Astrocyte (in vitro differentiated cells and primary cell): ENCODE measurements at regions not wholly inside any gene's neighbourhood (a gene's known extent, or its start where the extent isn't known, plus 50 kb on each side); places are given as distances from the start of the nearest gene placed in this dataset.
"Not testable (repeated sequence)": the region's sequence is repeated elsewhere in the genome, so short reads cannot be mapped to it uniquely, and the experiment has no call there.

Source experiments
- DNase-seq: peaks from one replicate; pipeline ENCODE4 v3.0.0-alpha.2; 2010; ENCODE audit warnings: low read depth
- FAIRE-seq: peaks from 2 replicates; lab custom pipeline; 2011; peaks lifted over from hg19 to GRCh38; lab: Jason Lieb, UNC
- H2AFZ ChIP-seq: 2 replicates; pipeline ENCODE4 v1.6.0; 2012; ENCODE audit warnings: low read depth, low read length, inconsistent platforms
- H3K27ac ChIP-seq: 2 replicates; pipeline ENCODE4 v1.5.1; 2011; ENCODE audit warnings: low read depth, low read length, inconsistent platforms
- H3K27me3 ChIP-seq: 2 replicates; pipeline ENCODE4 v1.6.0; 2011; ENCODE audit warnings: low read length, inconsistent platforms; ENCODE audit not compliant: insufficient read depth
- H3K36me3 ChIP-seq: 2 replicates; pipeline ENCODE4 v1.5.1; 2011; ENCODE audit warnings: low read length, inconsistent platforms; ENCODE audit not compliant: insufficient read depth
- H3K4me1 ChIP-seq: 2 replicates; pipeline ENCODE4 v1.5.1; 2011; ENCODE audit warnings: low read length, inconsistent platforms; ENCODE audit not compliant: insufficient read depth
- H3K4me2 ChIP-seq: 2 replicates; pipeline ENCODE4 v1.6.0; 2012; ENCODE audit warnings: low read length, inconsistent platforms
- H3K4me3 ChIP-seq: 2 replicates; pipeline ENCODE4 v1.5.1; 2011; ENCODE audit warnings: low read depth, mild to moderate bottlenecking, low read length, inconsistent platforms; ENCODE audit not compliant: insufficient read depth
- H3K79me2 ChIP-seq: 2 replicates; pipeline ENCODE4 v1.6.0; 2012; ENCODE audit warnings: mild to moderate bottlenecking, low read length, inconsistent platforms; ENCODE audit not compliant: insufficient read depth
- H3K9ac ChIP-seq: 2 replicates; pipeline ENCODE4 v1.6.0; 2012; ENCODE audit warnings: mild to moderate bottlenecking, low read length, inconsistent platforms
- H3K9me3 ChIP-seq: 2 replicates; pipeline ENCODE4 v1.5.1; 2012; ENCODE audit warnings: low read depth, mild to moderate bottlenecking, low read length, inconsistent platforms; ENCODE audit not compliant: insufficient read depth
- H4K20me1 ChIP-seq: 2 replicates; pipeline ENCODE4 v1.6.0; 2012; ENCODE audit warnings: low read length, inconsistent platforms; ENCODE audit not compliant: insufficient read depth
- H3K27ac Mint-ChIP-seq: one replicate; pipeline ENCODE4 v1.8.0; 2021; ENCODE audit warnings: mild to moderate bottlenecking, mixed read lengths; ENCODE audit not compliant: unreplicated experiment
- H3K27me3 Mint-ChIP-seq: one replicate; pipeline ENCODE4 v1.8.0; 2021; ENCODE audit warnings: low read depth, mixed read lengths; ENCODE audit not compliant: unreplicated experiment
- H3K36me3 Mint-ChIP-seq: one replicate; pipeline ENCODE4 v1.8.0; 2021; ENCODE audit warnings: low read depth, mixed read lengths; ENCODE audit not compliant: unreplicated experiment
- H3K4me1 Mint-ChIP-seq: one replicate; pipeline ENCODE4 v1.8.0; 2021; ENCODE audit warnings: low read depth, mixed read lengths; ENCODE audit not compliant: unreplicated experiment
- H3K4me3 Mint-ChIP-seq: one replicate; pipeline ENCODE4 v1.8.0; 2021; ENCODE audit warnings: mild to moderate bottlenecking, moderate library complexity, mixed read lengths; ENCODE audit not compliant: unreplicated experiment
- H3K9me3 Mint-ChIP-seq: one replicate; pipeline ENCODE4 v1.8.0; 2021; ENCODE audit warnings: mild to moderate bottlenecking, mixed read lengths; ENCODE audit not compliant: unreplicated experiment
- EZH2 ChIP-seq: IDR thresholded peaks from 2 replicates; pipeline ENCODE4 v1.6.1; 2012; ENCODE audit warnings: mild to moderate bottlenecking, low read length, inconsistent platforms; ENCODE audit not compliant: insufficient read depth
- TF ChIP-seq, protein P1 (sequence below): IDR thresholded peaks from 2 replicates; pipeline ENCODE4 v1.5.1; 2011; ENCODE audit warnings: low read depth, mild to moderate bottlenecking, inconsistent platforms, low read length, moderate library complexity; ENCODE audit not compliant: insufficient read depth

DNA sequence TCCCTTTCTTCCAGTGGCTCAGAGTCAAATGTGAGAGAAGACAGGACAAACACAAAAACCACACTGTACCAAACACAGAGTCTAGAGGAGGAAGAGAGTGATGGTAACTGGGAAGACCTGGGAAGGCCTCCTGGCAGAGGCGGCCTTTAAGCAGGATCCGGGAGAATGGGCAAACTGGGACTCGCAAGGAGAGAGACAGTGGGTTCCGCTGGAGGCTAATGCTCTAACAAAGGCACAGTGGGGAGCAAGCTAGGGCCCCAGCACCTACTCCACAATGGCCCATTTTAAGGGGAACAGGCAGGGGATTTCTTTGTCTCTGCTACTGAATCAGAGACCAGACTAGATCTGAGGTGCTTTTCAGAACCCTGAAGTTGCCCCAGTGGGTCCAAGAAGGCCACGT is 81.4 kb upstream of the HES1 start:
- Histone ChIP-seq H3K79me2 (no peaks in the 10 kb centered on the region), H3K4me2 (no peak overlapping the region), H3K4me1 (peaks cover 4% of the 10 kb centered on the region), H4K20me1 (no peaks in the 10 kb centered on the region), H3K36me3 (no peaks in the 10 kb centered on the region), H2AFZ (no peak overlapping the region), H3K27me3 (no peaks in the 10 kb centered on the region), H3K9me3 (peaks cover 13% of the 10 kb centered on the region), H3K4me3 (no peak overlapping the region), H3K27ac (no peak overlapping the region), H3K9ac (no peak overlapping the region)
- peaks cover 56% of the 10 kb centered on the region for H3K27me3 Mint-ChIP-seq
- no peak overlapping the region for H3K4me3 Mint-ChIP-seq
- DNase-seq (no peak), FAIRE-seq (no peak)
- peaks cover 26% of the 10 kb centered on the region for H3K9me3 Mint-ChIP-seq
- H3K4me1 Mint-ChIP-seq = peaks cover 5% of the 10 kb centered on the region
- TF ChIP-seq, protein P1, sequence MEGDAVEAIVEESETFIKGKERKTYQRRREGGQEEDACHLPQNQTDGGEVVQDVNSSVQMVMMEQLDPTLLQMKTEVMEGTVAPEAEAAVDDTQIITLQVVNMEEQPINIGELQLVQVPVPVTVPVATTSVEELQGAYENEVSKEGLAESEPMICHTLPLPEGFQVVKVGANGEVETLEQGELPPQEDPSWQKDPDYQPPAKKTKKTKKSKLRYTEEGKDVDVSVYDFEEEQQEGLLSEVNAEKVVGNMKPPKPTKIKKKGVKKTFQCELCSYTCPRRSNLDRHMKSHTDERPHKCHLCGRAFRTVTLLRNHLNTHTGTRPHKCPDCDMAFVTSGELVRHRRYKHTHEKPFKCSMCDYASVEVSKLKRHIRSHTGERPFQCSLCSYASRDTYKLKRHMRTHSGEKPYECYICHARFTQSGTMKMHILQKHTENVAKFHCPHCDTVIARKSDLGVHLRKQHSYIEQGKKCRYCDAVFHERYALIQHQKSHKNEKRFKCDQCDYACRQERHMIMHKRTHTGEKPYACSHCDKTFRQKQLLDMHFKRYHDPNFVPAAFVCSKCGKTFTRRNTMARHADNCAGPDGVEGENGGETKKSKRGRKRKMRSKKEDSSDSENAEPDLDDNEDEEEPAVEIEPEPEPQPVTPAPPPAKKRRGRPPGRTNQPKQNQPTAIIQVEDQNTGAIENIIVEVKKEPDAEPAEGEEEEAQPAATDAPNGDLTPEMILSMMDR = no peak
- TF ChIP-seq EZH2 = no peak
- no peak overlapping the region for H3K27ac Mint-ChIP-seq
- peaks cover 5% of the 10 kb centered on the region for H3K36me3 Mint-ChIP-seq

DNA sequence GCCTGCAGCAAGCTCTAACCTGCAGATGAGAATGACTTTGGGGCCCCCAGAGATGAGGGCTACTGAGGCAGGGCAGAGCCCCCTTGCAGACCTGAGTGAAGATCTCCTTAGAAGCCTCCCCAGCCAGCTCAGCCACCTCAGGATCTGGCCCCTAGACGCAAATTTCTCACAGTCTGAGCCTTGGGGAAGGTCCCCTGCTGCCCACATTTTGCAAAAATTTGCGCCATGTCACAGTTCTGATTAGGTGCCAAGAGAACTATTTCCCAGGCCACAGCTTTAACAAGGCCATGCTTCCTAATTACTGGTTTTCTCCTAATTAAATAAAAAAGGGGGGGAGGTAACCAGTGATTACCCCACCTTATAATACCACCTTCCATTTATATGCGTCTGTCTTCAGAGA is 81.0 kb upstream of the HES1 start:
- no peaks in the 10 kb centered on the region for H4K20me1 ChIP-seq
- no peak for FAIRE-seq
- H3K27me3 Mint-ChIP-seq = peaks cover 57% of the 10 kb centered on the region
- H3K79me2 ChIP-seq = no peaks in the 10 kb centered on the region
- H3K36me3 Mint-ChIP-seq = peaks cover 5% of the 10 kb centered on the region
- H3K9me3 ChIP-seq = peaks cover 13% of the 10 kb centered on the region
- DNase-seq = no peak
- TF ChIP-seq, protein P1 = no peak
- no peak for TF ChIP-seq EZH2
- no peak overlapping the region for H3K4me3 ChIP-seq
- no peak overlapping the region for H2AFZ ChIP-seq
- peaks cover 5% of the 10 kb centered on the region for H3K4me1 Mint-ChIP-seq
- H3K4me1 ChIP-seq = peaks cover 4% of the 10 kb centered on the region
- no peaks in the 10 kb centered on the region for H3K27me3 ChIP-seq
- peaks cover 26% of the 10 kb centered on the region for H3K9me3 Mint-ChIP-seq
- no peak overlapping the region for H3K4me3 Mint-ChIP-seq
- H3K27ac Mint-ChIP-seq = no peak overlapping the region
- no peak overlapping the region for H3K9ac ChIP-seq
- no peaks in the 10 kb centered on the region for H3K36me3 ChIP-seq
- no peak overlapping the region for H3K27ac ChIP-seq
- H3K4me2 ChIP-seq = no peak overlapping the region

DNA sequence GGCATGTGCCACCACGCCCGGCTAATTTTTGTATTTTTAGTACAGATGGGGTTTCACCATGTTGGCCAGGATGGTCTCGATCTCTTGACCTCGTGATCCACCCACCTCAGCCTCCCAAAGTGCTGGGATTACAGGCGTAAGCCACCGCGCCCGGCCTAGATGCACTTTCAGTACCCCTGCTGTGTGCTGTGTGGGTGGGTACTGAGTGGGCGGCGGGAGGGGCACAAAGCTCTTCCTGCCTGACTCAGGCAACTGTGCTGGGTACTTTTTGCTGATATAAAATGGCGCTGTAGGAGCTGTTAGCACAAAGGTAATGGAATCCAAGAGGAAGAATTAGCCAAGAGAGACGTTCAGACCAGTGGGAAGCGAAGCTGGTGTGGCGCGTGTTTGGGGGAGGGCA is 79.6 kb upstream of the HES1 start:
- H3K4me3 ChIP-seq, H3K36me3 ChIP-seq, FAIRE-seq, H3K4me1 Mint-ChIP-seq, H3K27me3 ChIP-seq, H3K27ac Mint-ChIP-seq, H3K27ac ChIP-seq, H3K36me3 Mint-ChIP-seq, H2AFZ ChIP-seq, H3K79me2 ChIP-seq, H3K4me3 Mint-ChIP-seq, H3K9ac ChIP-seq, H3K4me2 ChIP-seq, H3K9me3 ChIP-seq, DNase-seq, H3K4me1 ChIP-seq, H4K20me1 ChIP-seq: not testable (repeated sequence)
- peaks cover 58% of the 10 kb centered on the region for H3K27me3 Mint-ChIP-seq
- peaks cover 13% of the 10 kb centered on the region for H3K9me3 Mint-ChIP-seq
